GM12878 (cell line): ENCODE measurements at regions not wholly inside any gene's neighbourhood (a gene's known extent, or its start where the extent isn't known, plus 50 kb on each side); places are given as distances from the start of the nearest gene placed in this dataset.

Experiments
- ATAC-seq: fragments of 200-7000 bp; cut with Tn5 transposase; 3 replicates; pipeline ENCODE4 v1.9.1; 2020; ENCODE audit warnings: mild to moderate bottlenecking, moderate library complexity
- BruUV-seq: library from RNA; stranded (reverse); fragments of 400-500 nt; replicated peaks from 2 replicates; lab custom pipeline; 2021; lab: Mats Ljungman, UMichigan
- CTCF ChIA-PET: fragments of 300-600 bp; sonication (Branson Sonifier 250); formaldehyde crosslinking; extraction: SDS; loops from one replicate; lab custom pipeline; 2021; ENCODE audit warnings: inconsistent platforms; lab: Yijun Ruan, JAX
- POLR2A ChIA-PET: fragments of 350-600 bp; formaldehyde crosslinking; extraction: SDS; loops from one replicate; lab custom pipeline; 2021; ENCODE audit warnings: inconsistent platforms; lab: Charles Lee
- RAD21 ChIA-PET: fragments of 300-600 bp; sonication (Branson Sonifier 250); formaldehyde crosslinking; loops from one replicate; lab custom pipeline; 2023; ENCODE audit warnings: antibody characterized with exemption; ENCODE audit not compliant: unreplicated experiment; lab: Charles Lee
- SMC1A ChIA-PET: fragments of 300-600 bp; sonication (Branson Sonifier 250); formaldehyde crosslinking; loops from one replicate; lab custom pipeline; 2023; ENCODE audit not compliant: unreplicated experiment, uncharacterized antibody; lab: Charles Lee
- DNase-seq: peaks from one replicate; pipeline ENCODE4 v3.0.0-alpha.2; 2011; ENCODE audit warnings: low read depth, low spot score
- FAIRE-seq: peaks from 3 replicates; lab custom pipeline; 2011; peaks lifted over from hg19 to GRCh38; lab: Jason Lieb, UNC
- H2AFZ ChIP-seq: 2 replicates; pipeline ENCODE4 v1.6.0; 2011; ENCODE audit warnings: low read depth, low read length, control low read depth; ENCODE audit not compliant: control insufficient read depth
- H3K27ac ChIP-seq: 2 replicates; pipeline ENCODE4 v1.5.1; 2011; ENCODE audit warnings: control low read depth; ENCODE audit not compliant: control insufficient read depth, insufficient read depth
- H3K27me3 ChIP-seq, 2 experiments: replicated peaks in 1 of 2; 2 replicates each; pipeline versions ENCODE4 v1.6.0 to v1.6.1; 2011; ENCODE audit warnings: low read length in 1 of 2; ENCODE audit not compliant: control insufficient read depth in 2 of 2, insufficient read depth in 2 of 2
- H3K36me3 ChIP-seq, 2 experiments: 2 replicates each; pipeline ENCODE4 v1.5.1; 2011; ENCODE audit warnings: low read length in 1 of 2; ENCODE audit not compliant: control insufficient read depth in 2 of 2, insufficient read depth in 2 of 2
- H3K4me1 ChIP-seq: 2 replicates; pipeline ENCODE4 v1.6.1; 2011; ENCODE audit warnings: mild to moderate bottlenecking, low read length, moderate library complexity, mixed read lengths; ENCODE audit not compliant: control insufficient read depth, insufficient read depth
- H3K4me2 ChIP-seq: 2 replicates; pipeline ENCODE4 v1.6.0; 2011; ENCODE audit warnings: control low read depth; ENCODE audit not compliant: control insufficient read depth, insufficient read depth
- H3K4me3 ChIP-seq: fragments of 200-600 bp; sonication (generic); 2 replicates; pipeline ENCODE4 v1.5.1; 2016
- H3K79me2 ChIP-seq: 2 replicates; pipeline ENCODE4 v1.6.0; 2011; ENCODE audit warnings: low read length; ENCODE audit not compliant: control insufficient read depth, insufficient read depth
- H3K9ac ChIP-seq: 2 replicates; pipeline ENCODE4 v1.8.0; 2011; ENCODE audit warnings: low read length, control low read depth, mixed read lengths; ENCODE audit not compliant: control insufficient read depth, insufficient read depth
- H3K9me3 ChIP-seq: replicated peaks from 3 replicates; pipeline ENCODE4 v1.5.1; 2011; ENCODE audit warnings: mild to moderate bottlenecking, low read length; ENCODE audit not compliant: control insufficient read depth, insufficient read depth
- H4K20me1 ChIP-seq: 2 replicates; pipeline ENCODE4 v1.6.0; 2011; ENCODE audit not compliant: control insufficient read depth, insufficient read depth
- ATF3 ChIP-seq: IDR thresholded peaks from 2 replicates; pipeline ENCODE4 v1.6.1; 2011; ENCODE audit warnings: low read depth, mild to moderate bottlenecking, low read length, moderate library complexity, borderline replicate concordance; ENCODE audit errors: extremely low read depth
- FOS ChIP-seq: IDR thresholded peaks from 3 replicates; pipeline ENCODE4 v1.6.1; 2011; ENCODE audit warnings: borderline replicate concordance; ENCODE audit not compliant: insufficient read length; ENCODE audit errors: extremely low read depth
- GATAD2B ChIP-seq: fragments of 450-650 bp; conservative IDR thresholded peaks from 2 replicates; pipeline ENCODE4 v1.6.1; 2017; ENCODE audit warnings: low read depth, mild to moderate bottlenecking, moderate library complexity
- HSF1 ChIP-seq: fragments of 150-350 bp; IDR thresholded peaks from 2 replicates; pipeline ENCODE4 v1.6.1; 2014; ENCODE audit warnings: mild to moderate bottlenecking, low read depth, low read length
- NFIC ChIP-seq: IDR thresholded peaks from 2 replicates; pipeline ENCODE4 v1.6.1; 2012; ENCODE audit warnings: low read depth, mild to moderate bottlenecking, inconsistent platforms, low read length, moderate library complexity
- NRF1 ChIP-seq: conservative IDR thresholded peaks from 2 replicates; pipeline ENCODE4 v1.6.1; 2011; ENCODE audit warnings: mild to moderate bottlenecking, low read depth, low read length, improper control_type of control experiment
- PAX5 ChIP-seq: IDR thresholded peaks from 2 replicates; pipeline ENCODE4 v1.6.1; 2011; ENCODE audit warnings: low read depth, low read length, borderline replicate concordance
- POLR2AphosphoS5 ChIP-seq: IDR thresholded peaks from 2 replicates; pipeline ENCODE4 v1.6.1; 2011; ENCODE audit warnings: mild to moderate bottlenecking, low read length, inconsistent platforms
- TAF1 ChIP-seq: IDR thresholded peaks from 2 replicates; pipeline ENCODE4 v1.6.1; 2011; ENCODE audit warnings: mild to moderate bottlenecking, low read depth, low read length, borderline replicate concordance
- TCF3 ChIP-seq: IDR thresholded peaks from 2 replicates; pipeline ENCODE4 v1.6.1; 2012; ENCODE audit warnings: low read depth, mild to moderate bottlenecking, low read length, borderline replicate concordance; ENCODE audit not compliant: insufficient read depth
- YY1 ChIP-seq: IDR thresholded peaks from 2 replicates; pipeline ENCODE4 v1.6.1; 2011; ENCODE audit warnings: low read depth, mild to moderate bottlenecking, low read length
- ZBTB11 ChIP-seq: fragments of 450-650 bp; formaldehyde crosslinking; IDR thresholded peaks from 2 replicates; pipeline ENCODE4 v1.5.0; 2022; ENCODE audit warnings: mild to moderate bottlenecking, missing genetic modification characterization
- ZBTB33 ChIP-seq: fragments of 450-650 bp; IDR thresholded peaks from 2 replicates; pipeline ENCODE4 v1.6.1; 2017; ENCODE audit warnings: mild to moderate bottlenecking
- WGBS: methylation state at CpG from one replicate; pipeline ENCODE4 v1.1.6; 2016; ENCODE audit warnings: low lambda C conversion rate; ENCODE audit not compliant: insufficient replicate concordance, insufficient coverage; ENCODE audit errors: missing lambda C conversion rate; 5-methylcytosine and 5-hydroxymethylcytosine counted together
- in situ Hi-C: fragments of 300-500 bp; cut with MboI; formaldehyde crosslinking; loops from 9 replicates; pipeline ENCODE4 v1.14.3; 2018; ENCODE audit warnings: mixed read lengths
- intact Hi-C: fragments of 100-400 bp; cut with micrococcal nuclease; formaldehyde crosslinking; loops from one replicate; pipeline ENCODE4 v1.14.2; 2022; ENCODE audit not compliant: unreplicated experiment

- H3K4me3 ChIP-seq = no peak overlapping the region
- CTCF ChIA-PET = no interaction called here
- WGBS = 0% methylated on average over 1 of the region's 1 CpG
- SMC1A ChIA-PET = interaction anchor here (0.6 kb wide), 1 partner anchor 481 kb away, joined by 3 read pairs; no protein-coding TSS in a partner anchor
- H3K9me3 ChIP-seq = no peaks in the 10 kb centered on the region
- H3K9ac ChIP-seq = no peak overlapping the region
- POLR2A ChIA-PET = no interaction called here
- peaks cover 0 to 2% of the 10 kb centered on the region in 2 experiments; a peak in 1 of 4 replicates for H3K27me3 ChIP-seq
- DNase-seq (no peak), FAIRE-seq (no peak), ATAC-seq (no peak)
- no peaks in the 10 kb centered on the region for H3K36me3 ChIP-seq
- no peaks in the 10 kb centered on the region for H4K20me1 ChIP-seq
- no TSS peak for BruUV-seq
- RAD21 ChIA-PET = no interaction called here
- H3K79me2 ChIP-seq = no peaks in the 10 kb centered on the region
- H3K4me1 ChIP-seq = no peaks in the 10 kb centered on the region
- intact Hi-C loops = no loop called here
- no peak overlapping the region for H3K27ac ChIP-seq
- no peak overlapping the region for H2AFZ ChIP-seq
- in situ Hi-C loops = no loop called here
- no peak overlapping the region for H3K4me2 ChIP-seq
- TF ChIP-seq PAX5 (no peak), FOS (no peak), NRF1 (no peak), ZBTB11 (CRISPR knock-in tag) (no peak), TCF3 (no peak), ATF3 (no peak), NFIC (no peak), ZBTB33 (no peak), TAF1 (no peak), YY1 (no peak), GATAD2B (no peak), HSF1 (no peak), POLR2AphosphoS5 (no peak)
Measured at GRCh38 chr14:57049848-57050247, 218.9 kb downstream of the EXOC5 start.
